B cell (primary cell): ENCODE measurements at regions not wholly inside any gene's neighbourhood (a gene's known extent, or its start where the extent isn't known, plus 50 kb on each side); places are given as distances from the start of the nearest gene placed in this dataset.

Source experiments
- ATAC-seq: fragments of 200-7000 bp; cut with Tn5 transposase; one replicate; pipeline ENCODE4 v1.10.0; 2021; ENCODE audit warnings: low read depth, mild to moderate bottlenecking, moderate number of reproducible peaks, moderate library complexity
- CTCF ChIA-PET: fragments of 350-600 bp; sonication (Branson Sonifier 250); formaldehyde crosslinking; loops from one replicate; lab custom pipeline; 2021; ENCODE audit warnings: antibody characterized with exemption, inconsistent platforms; lab: Charles Lee
- POLR2A ChIA-PET: fragments of 350-600 bp; sonication (Branson Sonifier 250); formaldehyde crosslinking; loops from one replicate; lab custom pipeline; 2021; ENCODE audit warnings: antibody characterized with exemption; lab: Charles Lee
- DNase-seq: peaks from one replicate; pipeline ENCODE4 v3.0.0; 2013
- H2AFZ ChIP-seq: 2 replicates; pipeline ENCODE4 v1.6.1; 2012; ENCODE audit warnings: mild to moderate bottlenecking, low read depth, low read length; ENCODE audit not compliant: insufficient read depth, poor library complexity, severe bottlenecking
- H3K27ac ChIP-seq, 2 donors: 1 replicate in 1 of 2; 2 replicates in 1 of 2; pipeline ENCODE4 v1.5.1; 2012 to 2013; ENCODE audit warnings: low read length in 2 of 2, mild to moderate bottlenecking in 2 of 2, moderate library complexity in 1 of 2
- H3K27me3 ChIP-seq, 4 experiments: fragments of 200-600 bp in 1 of 4; sonication (generic) in 1 of 4; replicated peaks in 1 of 4; 1 replicate in 2 of 4; 2 replicates in 2 of 4; pipeline versions ENCODE4 v1.6.1 to v1.7.0; 2013 to 2016; ENCODE audit warnings: low read length in 3 of 4, mild to moderate bottlenecking in 2 of 4, mixed read lengths in 1 of 4, moderate library complexity in 1 of 4; ENCODE audit not compliant: insufficient read depth in 4 of 4, control insufficient read depth in 3 of 4; ENCODE audit errors: control extremely low read depth in 1 of 4
- H3K36me3 ChIP-seq, 2 experiments: replicated peaks in 1 of 2; 1 replicate in 1 of 2; 2 replicates in 1 of 2; pipeline versions ENCODE4 v1.6.1 to v1.7.1; 2013; ENCODE audit warnings: low read length in 1 of 2; ENCODE audit not compliant: insufficient read depth in 2 of 2, control insufficient read depth in 1 of 2; ENCODE audit errors: control extremely low read depth in 1 of 2, extremely low read depth in 1 of 2
- H3K4me1 ChIP-seq, 2 donors: fragments of 200-600 bp in 1 of 2; sonication (generic) in 1 of 2; 1 replicate in 1 of 2; 2 replicates in 1 of 2; pipeline versions ENCODE4 v1.5.1 to v1.6.1; 2013 to 2017; ENCODE audit warnings: low read length in 2 of 2; ENCODE audit not compliant: control insufficient read depth in 2 of 2, insufficient read depth in 2 of 2
- H3K4me2 ChIP-seq: replicated peaks from 2 replicates; pipeline ENCODE3; 2012; ENCODE audit warnings: mild to moderate bottlenecking, low read depth, low read length; ENCODE audit not compliant: poor library complexity, severe bottlenecking
- H3K4me3 ChIP-seq, 5 experiments: fragments of 200-600 bp in 1 of 5; sonication (generic) in 1 of 5; 1 replicate in 3 of 5; 2 replicates in 2 of 5; pipeline versions ENCODE4 v1.5.1 to v1.7.0; 2011 to 2016; ENCODE audit warnings: low read length in 4 of 5, mild to moderate bottlenecking in 4 of 5, low read depth in 2 of 5, control low read depth in 1 of 5, moderate library complexity in 1 of 5; ENCODE audit not compliant: insufficient read depth in 1 of 5; ENCODE audit errors: control extremely low read depth in 1 of 5, extremely low read depth in 1 of 5
- H3K79me2 ChIP-seq: fragments of 200-600 bp; sonication (generic); one replicate; pipeline ENCODE4 v1.6.0; 2016; ENCODE audit warnings: low read length; ENCODE audit not compliant: control insufficient read depth, insufficient read depth
- H3K9ac ChIP-seq: fragments of 200-600 bp; sonication (generic); 2 replicates; pipeline ENCODE4 v1.6.1; 2017; ENCODE audit warnings: mild to moderate bottlenecking, low read length, moderate library complexity
- H3K9me3 ChIP-seq, 3 donors: one replicate each; pipeline versions ENCODE4 v1.6.1 to v1.7.1; 2013; ENCODE audit warnings: low read length in 2 of 3; ENCODE audit not compliant: control insufficient read depth in 2 of 3, insufficient read depth in 1 of 3; ENCODE audit errors: control extremely low read depth in 1 of 3
- H4K20me1 ChIP-seq: 2 replicates; pipeline ENCODE4 v1.6.0; 2012; ENCODE audit warnings: mild to moderate bottlenecking, low read length; ENCODE audit not compliant: insufficient read depth, control insufficient read depth, poor library complexity, severe bottlenecking
- H3K27ac Mint-ChIP-seq: one replicate; pipeline ENCODE4 v1.8.0; 2021; ENCODE audit warnings: mixed read lengths
- H3K27me3 Mint-ChIP-seq: one replicate; pipeline ENCODE4 v1.8.0; 2021; ENCODE audit warnings: mixed read lengths
- H3K4me1 Mint-ChIP-seq: one replicate; pipeline ENCODE4 v1.8.0; 2021; ENCODE audit warnings: mixed read lengths
- H3K4me3 Mint-ChIP-seq: one replicate; pipeline ENCODE4 v1.8.0; 2021; ENCODE audit warnings: mixed read lengths
- H3K9me3 Mint-ChIP-seq: one replicate; pipeline ENCODE4 v1.8.0; 2022; ENCODE audit warnings: mixed read lengths; ENCODE audit not compliant: insufficient read depth
- EZH2 ChIP-seq: IDR thresholded peaks from 2 replicates; pipeline ENCODE4 v1.6.1; 2012; ENCODE audit warnings: borderline replicate concordance, low read depth, mild to moderate bottlenecking, moderate library complexity, low read length; ENCODE audit not compliant: insufficient read depth, poor library complexity, severe bottlenecking
- WGBS: methylation state at CpG from one replicate; pipeline ENCODE4 v1.1.5; 2013; ENCODE audit warnings: missing lambda C conversion rate; ENCODE audit not compliant: insufficient coverage; 5-methylcytosine and 5-hydroxymethylcytosine counted together
- intact Hi-C: fragments of 100-400 bp; cut with micrococcal nuclease; formaldehyde crosslinking; loops from one replicate; pipeline ENCODE4 v1.10.0; 2022
- TF ChIP-seq, protein P1 (sequence below): fragments of 200-600 bp; IDR thresholded peaks from one replicate; pipeline ENCODE4 v1.8.0; 2022; ENCODE audit warnings: antibody characterized with exemption, mild to moderate bottlenecking

DNA sequence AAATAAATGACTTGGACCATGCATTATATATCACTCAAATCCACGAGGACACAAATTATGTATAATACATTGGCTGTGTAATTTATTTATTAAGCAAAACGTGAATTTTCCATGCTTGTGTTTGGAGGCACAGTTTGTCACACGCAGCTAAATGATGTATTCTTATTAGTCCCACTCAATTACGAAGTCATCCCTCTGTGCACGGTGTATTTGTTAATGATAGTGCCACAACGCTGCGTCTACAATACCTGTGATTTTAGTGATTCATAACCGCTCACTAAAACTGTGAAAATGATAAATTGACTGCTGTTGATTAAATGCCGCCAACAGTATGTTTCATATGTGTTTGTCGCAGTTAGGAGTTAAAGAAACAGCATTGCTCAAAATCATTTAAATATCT is 358.3 kb downstream of the ZNF516 start:
- WGBS, result 100% methylated on average over 2 of the region's 10 CpGs
- H3K9ac ChIP-seq, result no peak overlapping the region
- TF ChIP-seq EZH2, result no peak
- TF ChIP-seq, protein P1, sequence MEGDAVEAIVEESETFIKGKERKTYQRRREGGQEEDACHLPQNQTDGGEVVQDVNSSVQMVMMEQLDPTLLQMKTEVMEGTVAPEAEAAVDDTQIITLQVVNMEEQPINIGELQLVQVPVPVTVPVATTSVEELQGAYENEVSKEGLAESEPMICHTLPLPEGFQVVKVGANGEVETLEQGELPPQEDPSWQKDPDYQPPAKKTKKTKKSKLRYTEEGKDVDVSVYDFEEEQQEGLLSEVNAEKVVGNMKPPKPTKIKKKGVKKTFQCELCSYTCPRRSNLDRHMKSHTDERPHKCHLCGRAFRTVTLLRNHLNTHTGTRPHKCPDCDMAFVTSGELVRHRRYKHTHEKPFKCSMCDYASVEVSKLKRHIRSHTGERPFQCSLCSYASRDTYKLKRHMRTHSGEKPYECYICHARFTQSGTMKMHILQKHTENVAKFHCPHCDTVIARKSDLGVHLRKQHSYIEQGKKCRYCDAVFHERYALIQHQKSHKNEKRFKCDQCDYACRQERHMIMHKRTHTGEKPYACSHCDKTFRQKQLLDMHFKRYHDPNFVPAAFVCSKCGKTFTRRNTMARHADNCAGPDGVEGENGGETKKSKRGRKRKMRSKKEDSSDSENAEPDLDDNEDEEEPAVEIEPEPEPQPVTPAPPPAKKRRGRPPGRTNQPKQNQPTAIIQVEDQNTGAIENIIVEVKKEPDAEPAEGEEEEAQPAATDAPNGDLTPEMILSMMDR, result no peak
- no peaks in the 10 kb centered on the region for H3K36me3 ChIP-seq
- Mint-ChIP-seq H3K27me3 (no peaks in the 10 kb centered on the region), H3K27ac (no peak overlapping the region), H3K4me1 (no peaks in the 10 kb centered on the region), H3K4me3 (no peak overlapping the region), H3K9me3 (peaks cover 2% of the 10 kb centered on the region)
- intact Hi-C loops, result no loop called here
- no peak overlapping the region for H3K4me2 ChIP-seq
- H3K4me1 ChIP-seq, result no peaks in the 10 kb centered on the region
- no peak overlapping the region for H3K4me3 ChIP-seq
- ATAC-seq (no peak), DNase-seq (no peak)
- POLR2A ChIA-PET, result no interaction called here
- no peaks in the 10 kb centered on the region for H3K79me2 ChIP-seq
- H4K20me1 ChIP-seq, result no peaks in the 10 kb centered on the region
- no peak overlapping the region for H2AFZ ChIP-seq
- CTCF ChIA-PET, result no interaction called here
- H3K9me3 ChIP-seq, result peaks cover 0 to 4% (median 0%) of the 10 kb centered on the region in 3 donors
- no peaks in the 10 kb centered on the region for H3K27me3 ChIP-seq
- no peak overlapping the region for H3K27ac ChIP-seq

DNA sequence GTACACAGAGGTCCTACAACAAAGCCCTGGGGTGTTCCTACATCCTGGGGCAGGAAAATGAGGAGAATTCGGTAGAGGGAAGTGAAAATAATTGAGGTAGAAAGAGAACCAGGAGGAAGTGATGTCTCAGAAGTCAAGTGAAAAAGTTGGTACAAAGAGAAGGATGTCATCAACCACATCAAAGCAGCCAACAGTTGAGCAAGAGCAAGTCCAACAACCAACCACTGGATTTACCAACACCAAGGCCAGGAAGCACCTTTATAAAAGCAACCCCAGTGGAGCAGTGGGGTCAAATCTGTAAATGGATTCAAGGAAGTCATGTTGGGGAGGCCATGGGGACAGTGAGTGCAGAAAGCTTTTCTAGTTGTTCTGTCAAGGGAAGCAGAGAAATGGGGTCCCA is 360.4 kb downstream of the ZNF516 start:
- H3K36me3 ChIP-seq, result no peaks in the 10 kb centered on the region
- H3K4me3 ChIP-seq, result no peak overlapping the region
- H3K4me1 ChIP-seq, result no peaks in the 10 kb centered on the region
- H2AFZ ChIP-seq, result no peak overlapping the region
- Mint-ChIP-seq H3K9me3 (peaks cover 5% of the 10 kb centered on the region), H3K27me3 (no peaks in the 10 kb centered on the region), H3K4me3 (no peak overlapping the region), H3K27ac (no peak overlapping the region), H3K4me1 (no peaks in the 10 kb centered on the region)
- no peaks in the 10 kb centered on the region for H4K20me1 ChIP-seq
- H3K27ac ChIP-seq, result no peak overlapping the region
- no peak for ATAC-seq
- H3K27me3 ChIP-seq, result no peaks in the 10 kb centered on the region
- intact Hi-C loops, result no loop called here
- ChIA-PET POLR2A (no interaction called here), CTCF (no interaction called here)
- no peak overlapping the region for H3K9ac ChIP-seq
- no peak for TF ChIP-seq EZH2
- TF ChIP-seq, protein P1, result no peak
- peaks cover 0 to 14% (median 0%) of the 10 kb centered on the region in 3 donors for H3K9me3 ChIP-seq
- no peaks in the 10 kb centered on the region for H3K79me2 ChIP-seq
- WGBS, result 40% methylated on average over 1 of the region's 1 CpG
- DNase-seq, result no peak
- H3K4me2 ChIP-seq, result no peak overlapping the region
